HG03280 (cell line): ENCODE measurements at regions not wholly inside any gene's neighbourhood (a gene's known extent, or its start where the extent isn't known, plus 50 kb on each side); places are given as distances from the start of the nearest gene placed in this dataset.

Experiments
- ATAC-seq: cut with Tn5 transposase; IDR thresholded peaks from one replicate; pipeline ENCODE4 v1.9.1; 2021; ENCODE audit warnings: mild to moderate bottlenecking, moderate library complexity; ENCODE audit not compliant: unreplicated experiment

GRCh38 chr13:44019651-44020050, 139.9 kb downstream of the LACC1 start:
- ATAC-seq: no peak

- ATAC-seq: no peak
Observed at GRCh38 chr13:44021422-44021821, 141.7 kb downstream of the LACC1 start.

- no peak for ATAC-seq
Observed at GRCh38 chr13:44022196-44022595, 142.5 kb downstream of the LACC1 start.

- ATAC-seq: no peak
Observed at GRCh38 chr13:44024167-44024845, 144.6 kb downstream of the LACC1 start.

GRCh38 chr13:44024846-44025195, 145.1 kb downstream of the LACC1 start:
- ATAC-seq: no peak

GRCh38 chr13:44026194-44026593, 146.5 kb downstream of the LACC1 start:
- ATAC-seq: no peak

GRCh38 chr13:44028734-44029133, 149.0 kb downstream of the LACC1 start:
- no peak for ATAC-seq

- ATAC-seq: no peak
Observed at GRCh38 chr13:44030615-44031014, 150.9 kb downstream of the LACC1 start.

GRCh38 chr13:44031555-44031954, 151.9 kb downstream of the LACC1 start:
- no peak for ATAC-seq

- no peak for ATAC-seq
Observed at GRCh38 chr13:44032802-44033201, 153.1 kb downstream of the LACC1 start.

GRCh38 chr13:44035400-44035799, 155.7 kb downstream of the LACC1 start:
- ATAC-seq: no peak

GRCh38 chr13:44040070-44040817, 160.5 kb downstream of the LACC1 start:
- no peak for ATAC-seq

GRCh38 chr13:44040818-44041100, 161.1 kb downstream of the LACC1 start:
- ATAC-seq: no peak

- no peak for ATAC-seq
Observed at GRCh38 chr13:44044547-44045179, 165.0 kb downstream of the LACC1 start.

- no peak for ATAC-seq
Observed at GRCh38 chr13:44045180-44045562, 165.5 kb downstream of the LACC1 start.

GRCh38 chr13:44046428-44046827, 166.7 kb downstream of the LACC1 start:
- no peak for ATAC-seq

- ATAC-seq: no peak
Observed at GRCh38 chr13:44048326-44048725, 168.6 kb downstream of the LACC1 start.

- ATAC-seq: no peak
Observed at GRCh38 chr13:44049081-44049945, 169.6 kb downstream of the LACC1 start.

- no peak for ATAC-seq
Observed at GRCh38 chr13:44050450-44051063, 170.9 kb downstream of the LACC1 start.

GRCh38 chr13:44051405-44051804, 171.7 kb downstream of the LACC1 start:
- ATAC-seq: no peak
